GM18507 (cell line): ENCODE measurements at regions not wholly inside any gene's neighbourhood (a gene's known extent, or its start where the extent isn't known, plus 50 kb on each side); places are given as distances from the start of the nearest gene placed in this dataset.

Experiments used
- DNase-seq: peaks from one replicate; pipeline ENCODE4 v3.0.0; 2011; ENCODE audit warnings: low read depth; ENCODE audit not compliant: insufficient read length; ENCODE audit errors: extremely low spot score
- FAIRE-seq: peaks from 2 replicates; lab custom pipeline; 2011; peaks lifted over from hg19 to GRCh38; lab: Jason Lieb, UNC

DNA sequence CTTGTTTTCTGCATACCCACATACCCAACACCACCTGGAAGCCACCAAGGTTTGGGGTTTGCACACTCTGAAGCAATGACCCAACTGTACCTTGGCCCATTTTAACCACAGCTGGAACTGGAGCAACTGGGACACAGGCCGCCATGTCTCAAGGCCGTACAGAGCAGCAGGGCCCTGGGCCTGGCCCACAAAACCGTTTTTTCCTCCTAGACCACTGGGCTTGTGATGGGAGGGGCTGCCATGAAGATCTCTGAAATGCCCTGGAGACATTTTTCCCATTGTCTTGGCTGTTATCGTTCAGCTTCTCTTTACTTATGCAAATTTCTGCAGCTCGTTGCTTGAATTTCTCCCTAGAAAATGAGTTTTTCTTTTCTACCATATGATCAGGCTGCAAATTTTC, 96.7 kb upstream of the PLEKHA5 start:
- FAIRE-seq (no peak), DNase-seq (no peak)

GRCh38 chr12:19033244-19033643, 96.3 kb upstream of the PLEKHA5 start:
- FAIRE-seq (no peak), DNase-seq (no peak)

DNA sequence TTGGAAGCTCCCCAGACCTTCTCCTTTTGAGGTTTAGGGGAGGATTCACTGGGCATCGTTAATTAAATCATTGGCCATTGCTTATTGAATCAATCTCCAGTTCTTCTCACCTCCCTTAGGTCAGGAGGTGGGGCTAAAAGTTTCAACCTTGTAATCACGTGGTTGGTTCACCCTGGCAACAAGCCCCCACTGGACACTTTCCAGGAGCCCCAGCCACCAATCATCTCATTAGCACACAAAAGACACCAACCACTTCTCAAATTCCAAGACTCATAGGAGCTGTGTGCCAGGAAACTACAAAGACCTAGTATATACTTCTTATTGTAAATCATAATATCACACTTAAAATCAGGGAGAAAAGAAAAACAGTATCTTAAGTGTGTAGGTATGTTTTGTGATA, 94.6 kb upstream of the PLEKHA5 start:
- FAIRE-seq (no peak), DNase-seq (no peak)

GRCh38 chr12:19035536-19035935, 94.0 kb upstream of the PLEKHA5 start:
- FAIRE-seq (no peak), DNase-seq (no peak)

GRCh38 chr12:19036673-19037357, 92.7 kb upstream of the PLEKHA5 start:
- FAIRE-seq, result no peak

DNA sequence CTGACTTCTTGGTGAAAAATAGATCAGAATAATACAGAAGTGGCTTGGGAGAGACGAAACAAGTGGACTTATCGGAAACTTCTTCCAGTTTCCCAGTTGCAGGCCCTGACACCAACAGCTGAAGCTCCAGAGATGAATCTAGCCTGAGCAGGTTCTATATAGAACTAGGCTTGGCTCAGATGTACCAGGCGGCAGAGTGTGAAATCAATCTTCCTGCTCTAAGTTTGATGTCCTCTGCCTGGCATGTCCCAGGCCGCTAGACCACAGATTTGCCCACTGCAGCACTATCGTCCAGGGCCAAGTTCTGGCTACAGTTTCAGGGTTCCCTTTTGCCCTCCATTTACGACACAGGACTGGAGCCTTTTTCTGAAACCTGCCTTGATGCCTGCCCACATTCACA, 91.3 kb upstream of the PLEKHA5 start:
- DNase-seq, result no peak
- no peak for FAIRE-seq

More at GRCh38 chr12:19036673-19037357, 92.7 kb upstream of the PLEKHA5 start:
- DNase-seq, result no peak

GRCh38 chr12:19039515-19039914, 90.0 kb upstream of the PLEKHA5 start:
- DNase-seq, result no peak
- no peak for FAIRE-seq

DNA sequence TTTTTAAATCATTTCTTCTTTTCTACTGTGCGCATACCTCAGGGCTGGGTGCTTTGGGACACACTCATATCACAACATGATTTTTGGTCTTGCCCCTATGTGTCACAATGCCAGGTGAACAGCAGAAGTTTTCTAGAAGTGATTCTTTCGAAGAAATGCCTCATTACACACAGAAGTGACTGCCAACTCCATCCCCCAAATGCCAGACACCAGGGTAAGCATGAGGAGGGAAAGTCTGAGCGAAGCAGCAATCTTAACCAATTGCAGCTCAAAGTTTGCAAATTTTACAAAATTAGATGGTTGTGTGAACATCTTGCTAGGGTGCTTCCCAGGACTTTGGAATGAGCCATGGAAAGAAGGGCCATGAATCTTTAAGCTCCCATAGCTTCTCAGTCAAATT, 87.3 kb upstream of the PLEKHA5 start:
- no peak for DNase-seq
- no peak for FAIRE-seq

GRCh38 chr12:19044430-19044829, 85.1 kb upstream of the PLEKHA5 start:
- no peak for FAIRE-seq
- no peak for DNase-seq

- DNase-seq (no peak), FAIRE-seq (no peak)
Observed at GRCh38 chr12:19044891-19045290, 84.6 kb upstream of the PLEKHA5 start.

- no peak for DNase-seq
- FAIRE-seq, result no peak
Observed at GRCh38 chr12:19045426-19045825, 84.1 kb upstream of the PLEKHA5 start.

DNA sequence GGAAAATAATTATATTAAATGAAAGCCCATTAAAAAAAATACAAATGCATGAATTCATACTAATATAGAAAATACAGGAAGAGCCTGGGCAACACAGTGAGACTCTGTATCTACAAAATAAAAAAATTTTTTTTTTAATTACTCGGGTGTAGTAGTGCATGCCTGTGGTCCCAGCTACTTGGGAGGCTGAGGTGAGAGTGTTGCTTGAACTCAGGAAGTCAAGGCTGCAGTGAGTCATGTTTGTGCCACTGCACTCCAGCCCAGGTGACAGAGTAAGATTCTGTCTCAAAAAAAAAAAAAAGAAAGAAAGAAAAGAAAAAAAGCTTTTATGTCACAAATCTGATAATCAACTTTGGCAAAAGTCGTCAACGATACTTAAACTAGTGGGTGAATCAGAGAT, 80.6 kb upstream of the PLEKHA5 start:
- DNase-seq (no peak), FAIRE-seq (no peak)

GRCh38 chr12:19052689-19053088, 76.8 kb upstream of the PLEKHA5 start:
- FAIRE-seq, result no peak
- DNase-seq, result no peak

DNA sequence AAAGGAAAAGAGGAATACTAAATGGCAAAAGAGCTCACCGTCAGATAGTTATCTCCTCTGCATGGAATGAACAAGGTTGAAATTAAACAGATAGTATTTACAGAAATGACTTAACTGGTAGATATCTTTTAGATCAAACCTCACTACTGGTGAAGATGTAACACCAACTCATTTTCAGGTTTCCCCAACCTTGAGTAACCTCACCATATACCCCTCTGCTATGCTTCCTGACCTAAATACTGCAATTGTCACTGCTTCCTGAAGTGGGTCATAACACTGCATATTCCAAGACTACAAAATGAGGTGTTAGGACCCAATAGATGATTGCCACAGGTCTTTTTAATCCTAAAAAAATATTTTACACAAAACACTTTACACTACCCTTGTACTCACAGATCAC, 76.3 kb upstream of the PLEKHA5 start:
- DNase-seq (no peak), FAIRE-seq (no peak)

- DNase-seq (no peak), FAIRE-seq (no peak)
Observed at GRCh38 chr12:19054035-19054434, 75.5 kb upstream of the PLEKHA5 start.

- FAIRE-seq (no peak), DNase-seq (no peak)
Observed at GRCh38 chr12:19055589-19055988, 73.9 kb upstream of the PLEKHA5 start.

- DNase-seq (no peak), FAIRE-seq (no peak)
Observed at GRCh38 chr12:19058235-19059021, 71.1 kb upstream of the PLEKHA5 start.

DNA sequence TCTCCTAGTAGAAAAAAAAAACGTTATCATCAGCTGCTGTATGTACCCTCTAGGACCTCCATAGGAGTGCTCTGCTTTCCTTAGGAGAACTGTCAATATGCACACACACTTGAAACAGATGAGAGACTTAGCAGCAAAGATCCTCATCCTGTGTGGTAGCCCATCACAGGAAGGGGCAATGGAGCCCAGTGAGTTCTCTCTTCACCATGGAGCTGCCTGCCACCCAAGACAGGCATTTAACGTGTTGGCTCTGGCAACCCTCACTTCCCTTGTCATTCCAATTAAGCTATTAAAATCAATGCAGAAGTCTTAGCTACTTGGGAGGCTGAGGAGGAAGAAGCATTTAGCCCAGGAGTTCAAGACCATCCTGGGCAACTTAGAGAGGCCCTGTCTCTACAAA, 64.8 kb upstream of the PLEKHA5 start:
- FAIRE-seq (no peak), DNase-seq (no peak)

GRCh38 chr12:19065223-19065622, 64.3 kb upstream of the PLEKHA5 start:
- DNase-seq (no peak), FAIRE-seq (no peak)

DNA sequence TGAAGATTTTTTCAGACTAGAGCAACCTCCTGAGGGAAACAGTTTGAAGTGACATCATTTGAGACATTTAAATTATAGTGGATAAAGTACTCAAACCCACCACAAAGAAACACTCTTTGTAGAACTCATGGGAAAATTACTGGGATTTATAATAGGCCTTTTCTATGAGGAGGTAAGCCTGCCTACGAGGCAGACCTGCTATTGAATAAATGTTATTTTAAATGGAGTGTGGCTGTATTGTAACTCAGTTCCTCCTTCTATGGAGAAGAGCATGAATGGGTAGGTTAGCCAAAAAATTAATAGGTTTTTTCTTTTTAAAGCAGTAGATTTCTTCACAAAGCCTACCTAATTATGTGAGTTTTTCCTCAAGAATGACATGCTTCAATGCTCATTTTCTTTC, 63.7 kb upstream of the PLEKHA5 start:
- no peak for FAIRE-seq
- no peak for DNase-seq

DNA sequence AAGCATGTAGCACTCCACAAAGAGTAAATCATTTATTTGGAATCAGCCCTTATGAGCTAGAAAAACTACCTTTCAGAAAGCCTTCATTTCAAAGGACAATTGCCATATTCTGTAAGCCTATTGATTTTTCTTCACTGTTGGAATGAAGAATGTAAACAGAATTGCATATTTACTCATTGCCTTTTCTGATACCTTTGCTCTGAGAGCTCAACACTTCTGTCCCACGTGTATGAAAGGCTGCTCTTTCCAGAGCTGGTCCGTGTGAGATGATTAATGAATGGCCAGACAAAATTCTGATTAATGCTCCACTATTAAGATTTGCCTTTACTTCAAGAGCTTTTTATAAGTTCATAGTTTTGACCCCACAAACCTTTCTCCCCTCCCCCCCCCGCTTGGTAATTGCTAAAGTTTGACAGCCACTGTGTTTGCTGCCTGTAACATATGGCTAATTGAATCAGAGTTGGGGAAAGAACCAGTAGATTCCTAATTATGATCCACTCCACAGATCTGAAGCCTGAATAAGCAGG, 63.0 kb upstream of the PLEKHA5 start:
- no peak for DNase-seq
- no peak for FAIRE-seq
